Mucosa of gallbladder (tissue), 1 donor: ENCODE measurements at regions not wholly inside any gene's neighbourhood (a gene's known extent, or its start where the extent isn't known, plus 50 kb on each side); places are given as distances from the start of the nearest gene placed in this dataset.

Source experiments
- DNase-seq: peaks from one replicate; pipeline ENCODE4 v3.0.0-alpha.2; 2020; ENCODE audit warnings: low spot score
- donor health status: DM: no; HTN: no; CAD: no.

DNA sequence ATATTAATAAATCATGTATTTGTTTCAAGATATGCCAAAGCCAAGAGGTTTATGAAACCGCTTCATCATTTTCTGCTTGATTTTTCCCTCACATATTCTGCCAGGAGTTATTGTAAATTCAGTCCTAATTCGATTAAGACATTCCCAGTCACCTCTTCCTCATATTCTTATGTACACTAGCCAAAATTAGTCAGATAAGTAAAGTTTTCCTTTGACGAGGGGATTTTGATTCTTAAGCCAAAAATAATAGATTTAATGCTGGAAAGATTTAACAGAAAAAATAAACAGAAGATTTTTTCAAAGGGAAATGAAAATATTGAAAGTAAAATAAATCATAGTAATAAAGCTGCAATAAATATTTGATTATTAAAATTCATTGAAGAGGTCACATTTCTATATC lies 51.0 kb upstream of the VEGFC start:
- no peak for DNase-seq

GRCh38 chr4:176844448-176844847 lies 51.7 kb upstream of the VEGFC start:
- no peak for DNase-seq

DNA sequence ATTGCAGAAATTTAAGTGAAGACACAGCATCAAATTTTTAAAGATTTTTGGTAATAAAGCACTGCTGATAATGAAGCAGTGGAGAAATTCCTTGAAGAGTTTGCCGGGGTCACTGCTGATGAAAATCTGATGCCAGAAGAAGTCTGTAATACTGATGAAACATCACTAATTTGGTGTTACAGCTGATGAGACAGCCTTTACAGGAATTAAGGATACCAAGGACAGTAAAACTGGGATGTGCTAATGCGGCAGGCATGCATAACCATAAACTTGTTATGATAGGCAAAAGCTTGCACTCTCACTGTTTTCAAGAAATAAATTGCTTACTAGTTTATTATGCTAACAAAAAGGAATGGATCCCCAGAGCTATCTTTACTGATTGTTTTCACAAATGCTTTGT lies 52.9 kb upstream of the VEGFC start:
- no peak for DNase-seq

GRCh38 chr4:176849076-176849475 lies 56.4 kb upstream of the VEGFC start:
- DNase-seq = no peak

DNA sequence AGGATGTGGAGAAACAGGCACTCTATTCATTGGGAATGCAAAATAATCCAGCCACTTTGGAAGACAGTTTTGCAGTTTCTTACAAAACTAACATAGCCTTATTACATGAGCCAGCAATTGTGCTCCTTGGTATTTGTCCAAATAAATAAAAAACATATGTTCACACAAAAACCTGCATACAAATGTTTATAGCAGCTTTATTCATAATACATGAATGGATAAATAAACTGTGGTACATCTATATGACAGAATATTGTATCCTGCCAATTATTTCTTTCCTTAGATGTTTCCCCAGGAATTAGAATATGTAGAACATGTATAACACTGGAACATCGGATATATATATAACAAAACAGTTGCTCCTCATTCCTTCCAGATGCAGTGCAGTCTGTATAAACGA lies 57.7 kb upstream of the VEGFC start:
- DNase-seq = no peak

GRCh38 chr4:176856421-176856820 lies 63.7 kb upstream of the VEGFC start:
- DNase-seq = no peak

- no peak for DNase-seq
These were observed 66.1 kb upstream of the VEGFC start for GRCh38 chr4:176858839-176859238.

GRCh38 chr4:176864238-176864637 lies 71.5 kb upstream of the VEGFC start:
- DNase-seq = no peak

DNA sequence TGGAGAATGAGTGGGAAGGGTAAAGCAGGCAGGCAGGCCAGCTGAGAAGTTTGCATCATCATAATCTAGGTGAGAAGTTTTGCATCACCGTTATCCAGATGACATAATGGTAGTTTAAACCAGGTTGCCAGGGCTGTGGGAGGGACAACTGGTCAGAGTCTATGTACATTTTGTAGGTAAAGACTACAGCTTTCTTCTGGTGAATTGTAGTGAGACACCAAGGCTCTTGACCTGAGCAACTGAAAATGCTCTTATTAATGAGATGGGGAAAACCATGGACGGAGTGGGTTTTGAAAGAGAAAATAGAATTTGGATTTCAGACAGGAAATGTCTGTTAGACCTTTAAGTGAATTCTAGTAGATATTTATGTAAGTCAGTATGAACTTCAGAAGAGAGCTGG lies 76.0 kb upstream of the VEGFC start:
- DNase-seq = no peak

DNA sequence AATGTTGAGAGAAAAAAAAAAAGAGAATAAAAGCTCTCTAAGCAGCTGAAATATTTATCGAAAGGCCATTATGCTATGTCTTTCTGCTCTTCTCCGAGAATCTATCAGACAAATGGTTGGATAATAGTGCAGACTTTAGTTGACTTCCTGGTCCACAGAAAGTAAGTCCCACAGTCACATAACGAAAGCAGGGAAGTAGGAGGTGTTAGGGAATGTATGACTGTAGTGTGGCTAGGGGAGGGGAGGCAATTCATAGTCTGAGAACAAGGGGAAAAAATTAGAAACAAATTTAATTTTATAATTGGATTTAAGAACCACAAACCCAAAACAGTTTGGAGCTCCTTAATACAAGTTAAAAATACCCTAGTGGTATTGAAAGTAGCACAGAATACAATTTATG lies 79.7 kb upstream of the VEGFC start:
- DNase-seq = no peak

GRCh38 chr4:176874721-176875445 lies 82.2 kb upstream of the VEGFC start:
- no peak for DNase-seq

GRCh38 chr4:176875446-176875930 lies 82.8 kb upstream of the VEGFC start:
- DNase-seq = no peak

DNA sequence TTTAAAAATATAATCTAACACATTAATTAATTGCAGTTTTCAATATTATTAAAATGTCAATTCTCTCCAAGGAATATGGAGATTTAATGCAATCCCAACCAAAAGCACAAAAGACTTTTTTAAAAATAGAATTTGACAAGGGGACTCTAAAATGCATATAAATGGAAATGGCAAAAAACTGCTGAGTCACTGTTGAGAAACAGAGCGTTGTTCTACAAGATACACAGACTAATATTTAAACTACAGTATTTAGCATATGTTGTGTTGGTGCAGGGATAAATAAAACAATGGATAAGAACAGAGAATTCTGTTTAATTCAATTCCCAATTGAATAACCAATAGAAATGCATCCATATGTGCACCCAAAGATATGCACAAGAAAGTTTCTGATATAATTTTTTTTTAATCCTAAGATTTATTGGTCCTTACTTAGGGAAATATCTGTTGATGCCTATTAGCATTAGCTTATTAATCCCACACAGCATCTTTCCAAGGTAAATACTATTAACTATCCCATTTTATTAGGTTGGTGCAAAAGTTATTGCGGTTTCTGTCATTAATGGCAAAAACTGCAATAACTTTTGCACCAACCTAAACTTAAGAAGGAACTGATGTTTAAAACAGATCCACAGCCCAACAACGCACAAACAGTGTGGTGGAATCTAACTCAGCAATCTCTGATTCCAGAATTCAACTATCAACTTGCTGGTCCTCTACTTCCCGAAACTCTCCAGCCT lies 86.8 kb upstream of the VEGFC start:
- no peak for DNase-seq

GRCh38 chr4:176882206-176882605 lies 89.5 kb upstream of the VEGFC start:
- no peak for DNase-seq

DNA sequence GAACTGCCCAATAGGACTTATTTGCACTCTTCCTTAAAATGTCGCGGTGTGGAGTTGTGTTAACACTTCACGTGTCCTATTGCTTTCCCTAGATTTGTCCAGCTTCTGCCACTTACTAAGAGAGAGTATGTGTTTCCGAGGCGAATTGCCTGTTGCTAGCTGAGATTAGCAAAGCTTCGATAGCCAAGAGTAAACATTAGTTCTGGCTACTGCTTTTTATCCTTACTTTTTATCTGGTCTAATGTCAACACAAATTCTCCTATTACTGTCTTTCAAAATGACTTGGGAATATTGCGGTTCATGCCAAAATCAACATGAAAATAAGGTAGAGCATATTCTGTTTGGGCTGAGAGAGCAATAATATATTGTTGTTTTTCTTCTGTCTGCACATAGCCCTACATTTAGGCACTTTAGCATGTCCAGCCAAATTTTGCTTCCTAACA lies 90.4 kb upstream of the VEGFC start:
- no peak for DNase-seq

DNA sequence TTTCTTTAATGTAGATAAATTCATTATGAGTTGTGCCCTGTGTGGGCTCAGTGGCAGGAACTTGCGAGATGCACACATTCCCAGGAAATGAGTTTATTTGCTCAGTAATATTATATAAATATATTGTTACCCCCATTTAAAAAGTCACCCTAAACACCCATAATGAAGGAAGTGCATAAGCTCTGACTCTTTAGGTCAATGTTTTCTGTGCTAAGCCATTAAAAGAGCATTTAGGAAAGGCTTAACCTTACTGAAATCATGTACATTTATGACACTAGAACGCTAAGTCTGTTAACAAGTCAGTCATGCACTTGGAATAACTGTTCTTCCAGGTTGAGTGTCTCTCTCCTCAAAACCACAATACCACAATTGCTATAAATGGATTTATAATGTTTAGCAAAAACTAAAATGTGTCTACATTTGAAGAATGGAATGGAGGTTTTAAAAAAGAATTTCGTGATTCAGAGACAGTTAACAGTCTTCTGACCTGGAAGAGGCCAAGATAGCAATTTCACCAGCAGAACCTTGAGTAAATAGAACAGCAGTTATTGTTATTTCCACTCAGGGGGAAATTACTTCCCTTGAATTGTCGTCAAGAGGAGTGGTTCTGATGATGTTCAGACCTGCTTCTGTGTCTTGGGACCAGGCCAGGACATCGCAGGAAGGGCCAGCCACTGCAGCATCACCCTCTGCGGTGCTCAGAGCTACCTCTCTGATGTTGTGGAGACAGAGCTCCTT lies 91.1 kb upstream of the VEGFC start:
- DNase-seq = no peak

- no peak for DNase-seq
These were observed 92.5 kb upstream of the VEGFC start for GRCh38 chr4:176885224-176885623.

DNA sequence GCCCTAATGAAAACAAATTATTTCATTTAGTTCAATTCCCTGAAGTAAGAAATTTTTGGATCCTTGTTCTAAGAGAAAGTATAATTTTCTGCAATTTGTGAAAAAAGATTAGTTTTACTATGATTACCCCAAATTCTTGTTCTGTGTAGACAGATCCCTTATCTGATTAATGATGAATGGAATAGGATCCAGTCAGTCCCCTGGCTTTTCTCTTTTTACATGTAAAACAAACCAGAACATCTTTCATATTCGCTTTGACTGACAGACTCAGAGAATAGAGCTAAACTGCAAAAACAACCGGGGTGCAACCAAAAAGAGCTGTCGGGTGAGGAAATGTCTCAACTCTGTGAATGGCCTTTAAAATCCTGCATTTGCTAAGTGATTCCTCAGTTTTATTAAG lies 93.4 kb upstream of the VEGFC start:
- DNase-seq = no peak

GRCh38 chr4:176889776-176890175 lies 97.1 kb upstream of the VEGFC start:
- no peak for DNase-seq

- no peak for DNase-seq
These were observed 101.8 kb upstream of the VEGFC start for GRCh38 chr4:176894498-176894897.

DNA sequence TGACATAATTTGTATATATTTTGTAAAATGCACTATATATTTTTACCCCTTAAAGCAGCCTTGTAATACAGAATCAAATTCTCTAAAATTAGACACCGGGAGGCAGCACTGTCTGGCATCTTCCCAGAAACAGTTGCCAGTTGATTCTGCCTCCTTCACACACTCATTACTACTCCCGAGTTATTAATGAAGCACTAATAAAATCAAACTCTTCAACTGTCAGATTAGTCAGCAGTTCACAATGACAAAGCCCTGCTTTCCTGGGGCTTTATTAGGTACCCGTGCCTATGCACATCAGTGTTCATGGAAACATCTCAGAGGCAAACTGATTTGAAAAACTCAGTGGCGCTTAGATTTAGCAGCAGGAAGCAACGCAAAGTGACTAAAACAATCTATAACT lies 103.5 kb upstream of the VEGFC start:
- DNase-seq = no peak

DNA sequence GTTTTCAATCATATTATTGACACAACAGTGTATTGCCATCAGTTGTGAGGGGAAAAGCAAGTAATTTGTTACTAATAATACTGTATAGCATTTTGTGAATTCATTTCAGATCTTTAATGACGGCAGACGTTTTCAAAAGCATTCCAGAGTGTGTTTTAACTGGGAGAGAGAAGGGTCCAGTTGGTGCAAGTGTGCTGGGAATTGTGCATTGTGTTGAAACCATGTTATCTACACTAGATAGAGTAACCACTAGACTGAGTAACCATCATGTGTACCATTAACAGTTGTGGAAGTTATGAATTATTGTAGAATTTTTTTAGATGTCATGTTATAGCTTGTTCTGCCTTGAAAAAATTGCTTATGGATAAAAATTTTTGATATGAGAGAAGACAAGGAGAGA lies 104.5 kb upstream of the VEGFC start:
- DNase-seq = no peak

DNA sequence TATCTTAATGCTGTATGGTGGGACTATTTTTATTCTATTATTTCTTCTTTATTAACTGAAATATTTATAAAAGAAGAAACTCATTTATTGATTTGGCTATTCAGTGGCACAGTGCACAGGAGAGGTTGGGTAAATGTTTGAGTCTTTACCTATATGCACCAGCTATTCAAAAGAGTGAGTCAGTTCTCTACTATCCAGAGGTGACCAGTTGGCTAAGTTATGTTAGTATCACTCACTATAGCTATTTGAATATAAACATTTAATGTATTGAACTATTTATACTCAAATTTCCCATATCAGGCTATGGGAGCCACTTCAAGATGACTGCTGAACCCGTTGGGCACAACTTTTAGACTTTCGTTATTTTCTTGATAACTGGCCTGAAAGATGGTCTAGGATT lies 106.1 kb upstream of the VEGFC start:
- no peak for DNase-seq
